IPS DF 19.7 (cell line): ENCODE measurements at regions not wholly inside any gene's neighbourhood (a gene's known extent, or its start where the extent isn't known, plus 50 kb on each side); places are given as distances from the start of the nearest gene placed in this dataset.

Source experiments
- DNase-seq: peaks from one replicate; pipeline ENCODE4 v3.0.0-alpha.2; 2013; ENCODE audit warnings: low read depth, low spot score

- DNase-seq = no peak
Measured at GRCh38 chr13:104014803-104015645, 948.8 kb upstream of the SLC10A2 start.

- DNase-seq = no peak
Measured at GRCh38 chr13:104011505-104012241, 945.5 kb upstream of the SLC10A2 start.

GRCh38 chr13:104008541-104009435 is 942.6 kb upstream of the SLC10A2 start:
- DNase-seq = no peak

GRCh38 chr13:104008075-104008474 is 941.9 kb upstream of the SLC10A2 start:
- no peak for DNase-seq

- DNase-seq = no peak
Measured at GRCh38 chr13:104006625-104007075, 940.4 kb upstream of the SLC10A2 start.

- DNase-seq = no peak
Measured at GRCh38 chr13:104004572-104004971, 938.4 kb upstream of the SLC10A2 start.

- no peak for DNase-seq
Measured at GRCh38 chr13:104002216-104002615, 936.0 kb upstream of the SLC10A2 start.

GRCh38 chr13:104001766-104002165 is 935.5 kb upstream of the SLC10A2 start:
- DNase-seq = no peak

- no peak for DNase-seq
Measured at GRCh38 chr13:103996733-103997132, 930.5 kb upstream of the SLC10A2 start.

- DNase-seq = no peak
Measured at GRCh38 chr13:103983948-103984347, 917.7 kb upstream of the SLC10A2 start.

- no peak for DNase-seq
Measured at GRCh38 chr13:103976371-103976770, 910.2 kb upstream of the SLC10A2 start.

- no peak for DNase-seq
Measured at GRCh38 chr13:103973740-103974139, 907.5 kb upstream of the SLC10A2 start.

GRCh38 chr13:103969520-103970050 is 903.4 kb upstream of the SLC10A2 start:
- DNase-seq = no peak

GRCh38 chr13:103965506-103966243 is 899.5 kb upstream of the SLC10A2 start:
- DNase-seq = no peak

- DNase-seq = no peak
Measured at GRCh38 chr13:103961784-103962183, 895.6 kb upstream of the SLC10A2 start.

- DNase-seq = no peak
Measured at GRCh38 chr13:103961129-103961528, 894.9 kb upstream of the SLC10A2 start.

GRCh38 chr13:103960001-103960400 is 893.8 kb upstream of the SLC10A2 start:
- no peak for DNase-seq

GRCh38 chr13:103958691-103959090 is 892.5 kb upstream of the SLC10A2 start:
- no peak for DNase-seq

GRCh38 chr13:103957939-103958338 is 891.7 kb upstream of the SLC10A2 start:
- no peak for DNase-seq

GRCh38 chr13:103953859-103954258 is 887.6 kb upstream of the SLC10A2 start:
- DNase-seq = no peak

- no peak for DNase-seq
Measured at GRCh38 chr13:103952183-103952582, 886.0 kb upstream of the SLC10A2 start.
